ENCODE measurements at regions not wholly inside any gene's neighbourhood (a gene's known extent, or its start where the extent isn't known, plus 50 kb on each side); places are given as distances from the start of the nearest gene placed in this dataset.

GRCh38 chr2:58698620-58699019 is 457.5 kb upstream of the FANCL start:
- no peak for TF ChIP-seq CTCF (IDR thresholded peaks at IDR 0.05; ENCODE audit: insufficient read depth, low read length)
- no peak for TF ChIP-seq GABPA (IDR thresholded peaks at IDR 0.05; ENCODE audit: low read depth)
- no peak for TF ChIP-seq POLR2AphosphoS5 (IDR thresholded peaks at IDR 0.05; ENCODE audit: low read depth)
- TF ChIP-seq SPI1 (IDR thresholded peaks at IDR 0.05; ENCODE audit: borderline replicate concordance, low read depth) = no peak

Data from HL-60 (cell line).